ENCODE measurements at regions not wholly inside any gene's neighbourhood (a gene's known extent, or its start where the extent isn't known, plus 50 kb on each side); places are given as distances from the start of the nearest gene placed in this dataset.

- DNase-seq = no peak
- no peaks in the 10 kb centered on the region for H3K36me3 Mint-ChIP-seq (ENCODE audit: low read depth)
- H3K27me3 Mint-ChIP-seq = peaks cover 2% of the 10 kb centered on the region
- intact Hi-C loops (cut with micrococcal nuclease) = no loop called here
- no peaks in the 10 kb centered on the region for H3K9me3 Mint-ChIP-seq
- H3K4me3 Mint-ChIP-seq = no peak overlapping the region
- H3K4me1 Mint-ChIP-seq = no peaks in the 10 kb centered on the region
- peak overlapping the region; percentile 4 for H3K27ac Mint-ChIP-seq
Observed at GRCh38 chr2:238502088-238502810, 75.5 kb downstream of the ASB1 start.

- intact Hi-C loops (cut with micrococcal nuclease) = no loop called here
- Mint-ChIP-seq H3K4me1 (no peaks in the 10 kb centered on the region), H3K4me3 (no peak overlapping the region), H3K27ac (no peak overlapping the region), H3K27me3 (peaks cover 2% of the 10 kb centered on the region), H3K36me3 (ENCODE audit: low read depth) (no peaks in the 10 kb centered on the region), H3K9me3 (no peaks in the 10 kb centered on the region)
- DNase-seq = no peak
Observed at GRCh38 chr2:238502956-238503791, 76.4 kb downstream of the ASB1 start.

GRCh38 chr2:238504181-238504931 is 77.6 kb downstream of the ASB1 start:
- H3K9me3 Mint-ChIP-seq = no peaks in the 10 kb centered on the region
- peaks cover 2% of the 10 kb centered on the region for H3K27me3 Mint-ChIP-seq
- H3K4me1 Mint-ChIP-seq = no peaks in the 10 kb centered on the region
- intact Hi-C loops (cut with micrococcal nuclease) = no loop called here
- DNase-seq = no peak
- H3K4me3 Mint-ChIP-seq = no peak overlapping the region
- H3K27ac Mint-ChIP-seq = no peak overlapping the region
- H3K36me3 Mint-ChIP-seq (ENCODE audit: low read depth) = no peaks in the 10 kb centered on the region

- peak; percentile 71 for DNase-seq
- peaks cover 2% of the 10 kb centered on the region for H3K27me3 Mint-ChIP-seq
- H3K36me3 Mint-ChIP-seq (ENCODE audit: low read depth) = no peaks in the 10 kb centered on the region
- intact Hi-C loops (cut with micrococcal nuclease) = no loop called here
- H3K9me3 Mint-ChIP-seq = no peaks in the 10 kb centered on the region
- no peak overlapping the region for H3K4me3 Mint-ChIP-seq
- H3K4me1 Mint-ChIP-seq = no peaks in the 10 kb centered on the region
- no peak overlapping the region for H3K27ac Mint-ChIP-seq
Observed at GRCh38 chr2:238505119-238505891, 78.6 kb downstream of the ASB1 start.

- intact Hi-C loops (cut with micrococcal nuclease) = no loop called here
- Mint-ChIP-seq H3K4me3 (no peak overlapping the region), H3K4me1 (no peaks in the 10 kb centered on the region)
Observed at GRCh38 chr2:238505892-238506280, 79.2 kb downstream of the ASB1 start.

GRCh38 chr2:238506371-238507068 is 79.8 kb downstream of the ASB1 start:
- intact Hi-C loops (cut with micrococcal nuclease) = no loop called here
- no peak overlapping the region for H3K27ac Mint-ChIP-seq
- H3K4me1 Mint-ChIP-seq = no peaks in the 10 kb centered on the region
- no peak overlapping the region for H3K4me3 Mint-ChIP-seq
- H3K9me3 Mint-ChIP-seq = no peaks in the 10 kb centered on the region
- H3K27me3 Mint-ChIP-seq = peaks cover 2% of the 10 kb centered on the region
- DNase-seq = no peak
- no peaks in the 10 kb centered on the region for H3K36me3 Mint-ChIP-seq (ENCODE audit: low read depth)

More at GRCh38 chr2:238505892-238506280, 79.2 kb downstream of the ASB1 start:
- Mint-ChIP-seq H3K27me3 (peaks cover 2% of the 10 kb centered on the region), H3K36me3 (ENCODE audit: low read depth) (no peaks in the 10 kb centered on the region), H3K27ac (no peak overlapping the region), H3K9me3 (no peaks in the 10 kb centered on the region)
- no peak for DNase-seq

- peaks cover 2% of the 10 kb centered on the region for H3K27me3 Mint-ChIP-seq
- H3K9me3 Mint-ChIP-seq = no peaks in the 10 kb centered on the region
- H3K36me3 Mint-ChIP-seq (ENCODE audit: low read depth) = no peaks in the 10 kb centered on the region
- H3K4me3 Mint-ChIP-seq = no peak overlapping the region
- H3K27ac Mint-ChIP-seq = no peak overlapping the region
- intact Hi-C loops (cut with micrococcal nuclease) = no loop called here
- no peak for DNase-seq
- H3K4me1 Mint-ChIP-seq = no peaks in the 10 kb centered on the region
Observed at GRCh38 chr2:238507836-238508235, 81.1 kb downstream of the ASB1 start.

GRCh38 chr2:238509151-238509835 is 82.6 kb downstream of the ASB1 start:
- Mint-ChIP-seq H3K4me1 (no peaks in the 10 kb centered on the region), H3K9me3 (no peaks in the 10 kb centered on the region), H3K36me3 (ENCODE audit: low read depth) (no peaks in the 10 kb centered on the region), H3K27ac (no peak overlapping the region), H3K4me3 (no peak overlapping the region), H3K27me3 (peaks cover 2% of the 10 kb centered on the region)
- intact Hi-C loops (cut with micrococcal nuclease) = no loop called here
- DNase-seq = no peak

- no peak for DNase-seq
- Mint-ChIP-seq H3K36me3 (ENCODE audit: low read depth) (no peaks in the 10 kb centered on the region), H3K27ac (no peak overlapping the region), H3K27me3 (peaks cover 5% of the 10 kb centered on the region), H3K4me3 (no peak overlapping the region), H3K9me3 (no peaks in the 10 kb centered on the region), H3K4me1 (no peaks in the 10 kb centered on the region)
- intact Hi-C loops (cut with micrococcal nuclease) = loop anchor here (10.0 kb wide), 1 partner anchor 275 kb away; no protein-coding TSS in a partner anchor
Observed at GRCh38 chr2:238509903-238510302, 83.2 kb downstream of the ASB1 start.

GRCh38 chr2:238510911-238511613 is 84.3 kb downstream of the ASB1 start:
- peaks cover 1% of the 10 kb centered on the region for H3K4me1 Mint-ChIP-seq

GRCh38 chr2:238511614-238511950 is 84.9 kb downstream of the ASB1 start:
- peaks cover 8% of the 10 kb centered on the region for H3K9me3 Mint-ChIP-seq
- no peak for DNase-seq
- H3K27ac Mint-ChIP-seq = no peak overlapping the region
- intact Hi-C loops (cut with micrococcal nuclease) = loop anchor here (10.0 kb wide), 1 partner anchor 273 kb away; no protein-coding TSS in a partner anchor
- H3K4me1 Mint-ChIP-seq = peaks cover 4% of the 10 kb centered on the region
- peaks cover 6% of the 10 kb centered on the region for H3K27me3 Mint-ChIP-seq
- H3K4me3 Mint-ChIP-seq = no peak overlapping the region
- H3K36me3 Mint-ChIP-seq (ENCODE audit: low read depth) = peaks cover under 1% of the 10 kb centered on the region

More at GRCh38 chr2:238510911-238511613, 84.3 kb downstream of the ASB1 start:
- peaks cover 6% of the 10 kb centered on the region for H3K27me3 Mint-ChIP-seq
- intact Hi-C loops (cut with micrococcal nuclease) = loop anchor here (10.0 kb wide), 1 partner anchor 274 kb away; no protein-coding TSS in a partner anchor
- no peak overlapping the region for H3K4me3 Mint-ChIP-seq
- peaks cover 2% of the 10 kb centered on the region for H3K9me3 Mint-ChIP-seq
- H3K27ac Mint-ChIP-seq = no peak overlapping the region
- H3K36me3 Mint-ChIP-seq (ENCODE audit: low read depth) = no peaks in the 10 kb centered on the region
- no peak for DNase-seq
